ENCODE measurements at regions not wholly inside any gene's neighbourhood (a gene's known extent, or its start where the extent isn't known, plus 50 kb on each side); places are given as distances from the start of the nearest gene placed in this dataset.

DNA sequence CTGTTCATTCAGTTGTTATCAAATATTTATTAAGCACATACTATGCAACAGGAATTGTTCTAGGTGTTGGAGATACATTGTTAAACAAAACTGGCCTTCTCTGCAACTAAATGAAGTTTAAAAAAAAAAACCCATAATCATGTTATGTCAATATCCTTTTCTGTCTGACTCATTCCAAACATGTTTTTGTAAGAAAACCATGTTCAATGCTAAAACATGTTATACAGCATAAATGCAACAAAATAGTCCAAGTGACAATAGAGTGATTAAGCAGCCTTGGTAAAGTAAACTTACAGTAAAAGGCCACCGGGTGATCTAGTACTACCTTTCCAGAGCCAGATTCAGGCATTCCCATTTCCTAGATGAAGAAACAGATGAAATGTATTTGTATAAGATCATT is 278.0 kb upstream of the NECTIN3 start:
- TF ChIP-seq, protein P1, sequence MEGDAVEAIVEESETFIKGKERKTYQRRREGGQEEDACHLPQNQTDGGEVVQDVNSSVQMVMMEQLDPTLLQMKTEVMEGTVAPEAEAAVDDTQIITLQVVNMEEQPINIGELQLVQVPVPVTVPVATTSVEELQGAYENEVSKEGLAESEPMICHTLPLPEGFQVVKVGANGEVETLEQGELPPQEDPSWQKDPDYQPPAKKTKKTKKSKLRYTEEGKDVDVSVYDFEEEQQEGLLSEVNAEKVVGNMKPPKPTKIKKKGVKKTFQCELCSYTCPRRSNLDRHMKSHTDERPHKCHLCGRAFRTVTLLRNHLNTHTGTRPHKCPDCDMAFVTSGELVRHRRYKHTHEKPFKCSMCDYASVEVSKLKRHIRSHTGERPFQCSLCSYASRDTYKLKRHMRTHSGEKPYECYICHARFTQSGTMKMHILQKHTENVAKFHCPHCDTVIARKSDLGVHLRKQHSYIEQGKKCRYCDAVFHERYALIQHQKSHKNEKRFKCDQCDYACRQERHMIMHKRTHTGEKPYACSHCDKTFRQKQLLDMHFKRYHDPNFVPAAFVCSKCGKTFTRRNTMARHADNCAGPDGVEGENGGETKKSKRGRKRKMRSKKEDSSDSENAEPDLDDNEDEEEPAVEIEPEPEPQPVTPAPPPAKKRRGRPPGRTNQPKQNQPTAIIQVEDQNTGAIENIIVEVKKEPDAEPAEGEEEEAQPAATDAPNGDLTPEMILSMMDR (IDR thresholded peaks at IDR 0.05), result no peak
- Mint-ChIP-seq H3K36me3 (ENCODE audit: low read depth) (peaks cover 8% of the 10 kb centered on the region), H3K27me3 (ENCODE audit: insufficient read depth) (no peaks in the 10 kb centered on the region), H3K4me1 (ENCODE audit: low read depth) (peaks cover 59% of the 10 kb centered on the region), H3K9me3 (no peaks in the 10 kb centered on the region; the same call in 1 of the 2 replicates), H3K4me3 (no peak overlapping the region), H3K27ac (no peak overlapping the region)
- no peak for DNase-seq

DNA sequence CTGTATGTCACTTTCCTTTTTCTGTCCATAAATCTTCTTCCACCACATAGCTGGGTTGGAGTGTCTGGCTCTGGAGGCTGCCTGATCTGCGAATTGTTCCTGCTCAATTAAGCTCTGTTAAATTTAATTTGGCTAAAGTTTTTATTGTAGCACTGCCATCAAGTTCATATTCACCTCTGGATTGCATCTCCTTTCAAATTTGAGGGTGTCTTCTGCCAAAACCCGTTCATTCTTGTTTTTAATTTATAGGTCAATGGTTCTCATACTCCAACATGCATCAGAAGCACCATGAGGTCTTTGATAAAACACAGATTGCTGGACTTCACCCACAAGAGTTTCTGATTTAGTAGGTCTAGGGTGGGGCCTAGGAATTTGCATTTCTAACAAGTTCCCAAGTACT is 276.5 kb upstream of the NECTIN3 start:
- no peaks in the 10 kb centered on the region for H3K36me3 Mint-ChIP-seq (ENCODE audit: low read depth)
- no peak overlapping the region for H3K27ac Mint-ChIP-seq
- H3K9me3 Mint-ChIP-seq, result no peaks in the 10 kb centered on the region
- TF ChIP-seq, protein P1 (IDR thresholded peaks at IDR 0.05), result no peak
- H3K27me3 Mint-ChIP-seq (ENCODE audit: insufficient read depth), result no peaks in the 10 kb centered on the region
- peaks cover 61% of the 10 kb centered on the region for H3K4me1 Mint-ChIP-seq (ENCODE audit: low read depth)
- no peak for DNase-seq
- no peak overlapping the region for H3K4me3 Mint-ChIP-seq

DNA sequence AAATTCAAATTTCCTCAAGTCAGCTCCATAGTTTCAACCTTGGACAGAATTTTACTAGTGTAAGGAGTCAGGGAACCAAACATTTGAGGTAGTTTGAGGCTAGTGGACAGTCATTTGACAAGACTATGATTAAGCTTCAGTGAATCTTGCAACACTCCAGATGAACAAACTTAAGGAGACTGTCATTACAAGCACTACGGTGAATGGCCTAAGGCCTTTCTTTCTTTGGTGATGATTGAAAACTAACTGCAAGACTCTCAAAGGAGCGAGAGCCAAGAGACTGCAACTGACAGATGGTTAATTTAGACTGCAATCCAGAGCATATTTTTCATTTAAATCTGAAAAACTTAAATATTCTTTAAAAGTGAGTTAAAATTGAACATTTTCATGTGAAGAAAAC is 272.3 kb upstream of the NECTIN3 start:
- Mint-ChIP-seq H3K4me1 (ENCODE audit: low read depth) (peaks cover 24% of the 10 kb centered on the region), H3K27ac (no peak overlapping the region), H3K36me3 (ENCODE audit: low read depth) (no peaks in the 10 kb centered on the region), H3K9me3 (no peaks in the 10 kb centered on the region), H3K4me3 (no peak overlapping the region), H3K27me3 (ENCODE audit: insufficient read depth) (no peaks in the 10 kb centered on the region)
- DNase-seq, result no peak
- TF ChIP-seq, protein P1 (IDR thresholded peaks at IDR 0.05), result no peak

DNA sequence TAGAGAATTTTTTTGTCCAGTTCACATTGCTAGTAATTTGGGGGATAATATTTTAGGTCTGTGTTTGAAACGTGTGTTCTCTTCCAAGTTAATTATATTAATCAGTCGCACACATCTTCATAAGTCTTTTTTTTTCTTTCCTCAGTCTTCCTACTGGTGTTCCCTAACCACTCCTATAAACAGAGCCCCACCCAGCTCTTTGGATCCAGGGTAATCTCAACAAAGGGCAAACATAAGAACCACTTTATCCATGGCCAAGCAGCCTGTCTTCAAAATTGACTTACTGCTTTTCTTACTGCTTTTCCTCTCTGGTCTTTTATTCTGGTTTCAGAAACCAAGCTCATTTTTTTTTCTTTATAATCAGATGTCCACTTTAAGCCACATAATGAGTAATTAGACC is 266.8 kb upstream of the NECTIN3 start:
- TF ChIP-seq, protein P1 (IDR thresholded peaks at IDR 0.05), result no peak
- H3K27me3 Mint-ChIP-seq (ENCODE audit: insufficient read depth), result no peaks in the 10 kb centered on the region

DNA sequence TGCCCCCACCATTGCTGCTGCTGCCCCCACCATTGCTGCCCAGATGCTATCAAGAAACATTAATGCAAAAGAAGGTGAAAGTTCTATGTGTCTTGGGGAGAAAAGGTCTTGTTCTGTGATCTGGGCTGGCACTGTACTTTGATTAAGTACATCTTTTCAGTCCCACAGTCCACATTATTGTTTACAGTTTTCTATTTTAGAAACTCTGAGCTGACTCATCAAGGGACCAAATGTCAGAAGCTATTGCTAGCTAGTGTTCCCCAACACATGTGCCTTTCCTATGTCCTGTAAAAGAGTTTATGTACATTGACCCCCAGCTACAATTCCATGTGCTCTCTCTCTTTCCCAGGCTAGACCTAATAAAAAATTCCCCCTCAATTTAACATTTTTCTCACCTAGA is 264.7 kb upstream of the NECTIN3 start:
- Mint-ChIP-seq H3K9me3 (no peaks in the 10 kb centered on the region), H3K4me3 (peak overlapping the region; percentile 22; the same call in 1 of the 2 replicates), H3K27ac (peak overlapping the region; percentile 80), H3K36me3 (ENCODE audit: low read depth) (no peaks in the 10 kb centered on the region), H3K4me1 (ENCODE audit: low read depth) (peaks cover 54% of the 10 kb centered on the region), H3K27me3 (ENCODE audit: insufficient read depth) (no peaks in the 10 kb centered on the region)
- DNase-seq, result peak; percentile 20
- TF ChIP-seq, protein P1 (IDR thresholded peaks at IDR 0.05), result no peak

More for the DNA sequence above, 266.8 kb upstream of the NECTIN3 start:
- H3K27ac Mint-ChIP-seq, result no peak overlapping the region
- DNase-seq, result no peak
- H3K4me3 Mint-ChIP-seq, result no peak overlapping the region
- H3K9me3 Mint-ChIP-seq, result no peaks in the 10 kb centered on the region
- peaks cover 38% of the 10 kb centered on the region for H3K4me1 Mint-ChIP-seq (ENCODE audit: low read depth)
- no peaks in the 10 kb centered on the region for H3K36me3 Mint-ChIP-seq (ENCODE audit: low read depth)

DNA sequence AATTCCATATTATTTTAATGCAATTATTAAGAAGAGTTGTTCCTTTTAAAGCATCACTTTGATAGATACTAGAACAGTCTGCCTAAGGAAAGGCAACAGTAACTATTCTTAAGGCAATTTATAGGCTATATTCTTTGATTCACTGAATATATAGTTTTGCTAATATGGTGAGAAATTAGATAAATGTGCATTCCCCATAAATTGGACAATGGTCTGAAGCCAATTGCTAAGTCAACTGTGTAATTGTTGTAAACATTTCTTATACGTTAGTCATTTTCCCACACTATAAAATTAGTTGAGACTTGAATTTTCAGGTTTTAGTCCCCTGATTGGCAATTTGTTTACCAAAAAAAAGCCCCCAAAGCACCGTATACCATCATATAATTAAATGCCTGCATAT is 263.0 kb upstream of the NECTIN3 start:
- no peaks in the 10 kb centered on the region for H3K36me3 Mint-ChIP-seq (ENCODE audit: low read depth)
- H3K4me3 Mint-ChIP-seq, result no peak overlapping the region
- H3K4me1 Mint-ChIP-seq (ENCODE audit: low read depth), result peaks cover 71% of the 10 kb centered on the region
- DNase-seq, result no peak
- H3K27me3 Mint-ChIP-seq (ENCODE audit: insufficient read depth), result no peaks in the 10 kb centered on the region
- no peaks in the 10 kb centered on the region for H3K9me3 Mint-ChIP-seq
- TF ChIP-seq, protein P1 (IDR thresholded peaks at IDR 0.05), result no peak
- no peak overlapping the region for H3K27ac Mint-ChIP-seq

Data from HFFc6 (cell line).